OCI-LY7 (cell line): ENCODE measurements at regions not wholly inside any gene's neighbourhood (a gene's known extent, or its start where the extent isn't known, plus 50 kb on each side); places are given as distances from the start of the nearest gene placed in this dataset.

Experiments
- BruUV-seq: library from RNA; stranded (reverse); fragments of 400-500 nt; replicated peaks from 2 replicates; lab custom pipeline; 2021; lab: Mats Ljungman, UMichigan
- CTCF ChIA-PET: fragments of 300-600 bp; sonication (Branson Sonifier 250); formaldehyde crosslinking; loops from one replicate; lab custom pipeline; 2022; ENCODE audit warnings: antibody characterized with exemption; ENCODE audit not compliant: unreplicated experiment; lab: Charles Lee
- POLR2A ChIA-PET: fragments of 300-600 bp; sonication (Branson Sonifier 250); formaldehyde crosslinking; loops from one replicate; lab custom pipeline; 2022; ENCODE audit warnings: antibody characterized with exemption; lab: Charles Lee
- DNase-seq: peaks from one replicate; pipeline ENCODE4 v3.0.0-alpha.2; 2015; ENCODE audit warnings: low spot score
- H2AFZ ChIP-seq: fragments of 200-600 bp; sonication (generic), shearing (Covaris generic); 2 replicates; pipeline ENCODE4 v1.6.1; 2014; ENCODE audit warnings: mild to moderate bottlenecking, antibody characterized with exemption, low read length, moderate library complexity
- H3K27ac ChIP-seq: fragments of 200-600 bp; sonication (generic); 2 replicates; pipeline ENCODE4 v1.5.1; 2014; ENCODE audit warnings: mixed run types, low read depth, mild to moderate bottlenecking, moderate library complexity, low read length, inconsistent platforms; ENCODE audit not compliant: poor library complexity, severe bottlenecking
- H3K36me3 ChIP-seq: fragments of 200-600 bp; sonication (generic); 2 replicates; pipeline ENCODE4 v1.6.1; 2014; ENCODE audit warnings: mild to moderate bottlenecking, antibody characterized with exemption, low read length, moderate library complexity, mixed read lengths; ENCODE audit not compliant: insufficient read depth
- H3K4me1 ChIP-seq: fragments of 200-600 bp; sonication (generic); 2 replicates; pipeline ENCODE4 v1.5.1; 2014; ENCODE audit warnings: mild to moderate bottlenecking, low read length; ENCODE audit not compliant: insufficient read depth, poor library complexity, severe bottlenecking
- H3K4me2 ChIP-seq: fragments of 200-600 bp; sonication (generic); 2 replicates; pipeline ENCODE4 v1.6.1; 2014; ENCODE audit warnings: mild to moderate bottlenecking, low read length
- H3K4me3 ChIP-seq: fragments of 200-600 bp; sonication (generic); 2 replicates; pipeline ENCODE4 v1.5.1; 2014; ENCODE audit warnings: mild to moderate bottlenecking, low read depth, low read length; ENCODE audit not compliant: poor library complexity, severe bottlenecking
- H3K79me2 ChIP-seq: fragments of 200-600 bp; sonication (generic); 2 replicates; pipeline ENCODE4 v1.6.1; 2016; ENCODE audit warnings: low read depth, mild to moderate bottlenecking, low read length, moderate library complexity, mixed read lengths; ENCODE audit not compliant: insufficient read depth
- H3K9me2 ChIP-seq: fragments of 200-600 bp; sonication (generic); 2 replicates; pipeline ENCODE4 v1.6.1; 2016; ENCODE audit warnings: mild to moderate bottlenecking, low read length, mixed read lengths; ENCODE audit not compliant: insufficient read depth
- H3K9me3 ChIP-seq: fragments of 200-600 bp; sonication (generic); 2 replicates; pipeline ENCODE4 v1.6.1; 2014; ENCODE audit warnings: mild to moderate bottlenecking, mixed run types, low read length, mixed read lengths
- H4K20me1 ChIP-seq: fragments of 200-600 bp; sonication (generic); 2 replicates; pipeline ENCODE4 v1.6.1; 2014; ENCODE audit warnings: mild to moderate bottlenecking, antibody characterized with exemption, low read length, moderate library complexity, mixed read lengths; ENCODE audit not compliant: insufficient read depth
- CTCF ChIP-seq: fragments of 200-600 bp; sonication (generic); conservative IDR thresholded peaks from 2 replicates; pipeline ENCODE4 v1.5.1; 2014; ENCODE audit warnings: mild to moderate bottlenecking, antibody characterized with exemption, low read length, moderate library complexity, mixed read lengths
- EZH2phosphoT487 ChIP-seq: fragments of 200-600 bp; sonication (generic); IDR thresholded peaks from 2 replicates; pipeline ENCODE4 v1.6.1; 2018; ENCODE audit warnings: low read depth, borderline replicate concordance, mild to moderate bottlenecking, mixed run types, antibody characterized with exemption, low read length, moderate library complexity, mixed read lengths
- intact Hi-C: fragments of 100-400 bp; cut with micrococcal nuclease; formaldehyde crosslinking; loops from one replicate; pipeline ENCODE4 v1.10.0; 2022; ENCODE audit not compliant: unreplicated experiment

GRCh38 chrX:65610481-65610880, 57.0 kb upstream of the MSN start:
- H3K4me1 ChIP-seq: no peaks in the 10 kb centered on the region
- no peak overlapping the region for H3K4me3 ChIP-seq
- H3K4me2 ChIP-seq: no peak overlapping the region
- POLR2A ChIA-PET: interaction anchor here (1.0 kb wide), 1 partner anchor 34 kb away, joined by 3 read pairs; no protein-coding TSS in a partner anchor
- no peaks in the 10 kb centered on the region for H3K9me3 ChIP-seq
- no peak for DNase-seq
- H3K79me2 ChIP-seq: no peaks in the 10 kb centered on the region
- no peaks in the 10 kb centered on the region for H3K36me3 ChIP-seq
- TF ChIP-seq CTCF (no peak), EZH2phosphoT487 (no peak)
- BruUV-seq: no TSS peak
- CTCF ChIA-PET: no interaction called here
- no peaks in the 10 kb centered on the region for H4K20me1 ChIP-seq
- no peak overlapping the region for H2AFZ ChIP-seq
- H3K9me2 ChIP-seq: no peaks in the 10 kb centered on the region
- no peak overlapping the region for H3K27ac ChIP-seq
- intact Hi-C loops: no loop called here

GRCh38 chrX:65610040-65610439, 57.4 kb upstream of the MSN start:
- Histone ChIP-seq H3K9me2 (no peaks in the 10 kb centered on the region), H3K36me3 (no peaks in the 10 kb centered on the region), H3K9me3 (no peaks in the 10 kb centered on the region), H4K20me1 (no peaks in the 10 kb centered on the region), H2AFZ (no peak overlapping the region), H3K4me1 (no peaks in the 10 kb centered on the region), H3K79me2 (no peaks in the 10 kb centered on the region), H3K4me3 (no peak overlapping the region), H3K4me2 (no peak overlapping the region), H3K27ac (no peak overlapping the region)
- intact Hi-C loops: no loop called here
- POLR2A ChIA-PET: no interaction called here
- CTCF ChIA-PET: no interaction called here
- BruUV-seq: no TSS peak
- TF ChIP-seq EZH2phosphoT487: no peak
- no peak for TF ChIP-seq CTCF
- no peak for DNase-seq

GRCh38 chrX:65609237-65609636, 58.2 kb upstream of the MSN start:
- H3K4me1 ChIP-seq: no peaks in the 10 kb centered on the region
- H3K9me3 ChIP-seq: no peaks in the 10 kb centered on the region
- no peak overlapping the region for H3K27ac ChIP-seq
- no peak for DNase-seq
- no peak overlapping the region for H3K4me3 ChIP-seq
- POLR2A ChIA-PET: no interaction called here
- H3K4me2 ChIP-seq: no peak overlapping the region
- intact Hi-C loops: no loop called here
- no peaks in the 10 kb centered on the region for H3K79me2 ChIP-seq
- no peaks in the 10 kb centered on the region for H4K20me1 ChIP-seq
- no peak overlapping the region for H2AFZ ChIP-seq
- no peaks in the 10 kb centered on the region for H3K36me3 ChIP-seq
- no TSS peak for BruUV-seq
- H3K9me2 ChIP-seq: no peaks in the 10 kb centered on the region
- TF ChIP-seq CTCF: no peak
- TF ChIP-seq EZH2phosphoT487: no peak
- CTCF ChIA-PET: no interaction called here
